Upper lobe of left lung (tissue), 6 donors: ENCODE measurements at regions not wholly inside any gene's neighbourhood (a gene's known extent, or its start where the extent isn't known, plus 50 kb on each side); places are given as distances from the start of the nearest gene placed in this dataset.
A peak's percentile ranks its signal among the peaks of the same experiment; 100 is the strongest.
"Not testable (repeated sequence)": the region's sequence is repeated elsewhere in the genome, so short reads cannot be mapped to it uniquely, and the experiment has no call there.

ENCODE experiments used
- ATAC-seq, 2 donors: fragments of 200-7000 bp; cut with Tn5 transposase; one replicate each; pipeline ENCODE4 v1.9.1; 2022; ENCODE audit warnings: mild to moderate bottlenecking in 2 of 2, moderate library complexity in 2 of 2; ENCODE audit not compliant: low FRiP score in 2 of 2
- DNase-seq, 2 donors: peaks; one replicate each; pipeline ENCODE4 v3.0.0-alpha.2; 2019 to 2020
- H3K27ac ChIP-seq, 4 donors: fragments of 200-600 bp; sonication (generic); one replicate each; pipeline ENCODE4 v1.5.1; 2016 to 2019
- H3K27me3 ChIP-seq, 4 donors: fragments of 200-600 bp; sonication (generic); one replicate each; pipeline ENCODE4 v1.5.1; 2017 to 2019
- H3K36me3 ChIP-seq, 4 donors: fragments of 200-600 bp; sonication (generic); one replicate each; pipeline ENCODE4 v1.5.1; 2016 to 2019
- H3K4me1 ChIP-seq, 4 donors: fragments of 200-600 bp; sonication (generic); one replicate each; pipeline ENCODE4 v1.5.1; 2018 to 2019
- H3K4me3 ChIP-seq, 4 donors: fragments of 200-600 bp; sonication (generic); one replicate each; pipeline ENCODE4 v1.5.1; 2017 to 2019; ENCODE audit warnings: mild to moderate bottlenecking in 2 of 4, moderate library complexity in 1 of 4
- H3K9me3 ChIP-seq, 4 donors: fragments of 200-600 bp; sonication (generic); one replicate each; pipeline ENCODE4 v1.5.1; 2018 to 2019
- EP300 ChIP-seq, 4 donors: sonication (generic); formaldehyde crosslinking; IDR thresholded peaks; one replicate each; pipeline ENCODE4 v1.5.1; 2017; ENCODE audit warnings: antibody characterized with exemption in 4 of 4, control low read depth in 2 of 4
- POLR2A ChIP-seq, 4 donors: fragments of 450-650 bp; IDR thresholded peaks; one replicate each; pipeline ENCODE4 v1.5.1; 2016 to 2017; ENCODE audit warnings: antibody characterized with exemption in 4 of 4, mild to moderate bottlenecking in 2 of 4
- POLR2AphosphoS5 ChIP-seq, 2 donors: sonication (generic); formaldehyde crosslinking; IDR thresholded peaks; one replicate each; pipeline ENCODE4 v1.5.1; 2017; ENCODE audit warnings: antibody characterized with exemption in 2 of 2
- WGBS, 2 donors: methylation state at CpG; one replicate each; pipeline ENCODE4 v1.1.5; 2017 to 2018; 5-methylcytosine and 5-hydroxymethylcytosine counted together
- TF ChIP-seq, protein P1 (sequence below), 6 experiments: fragments of 450-650 bp in 4 of 6; fragments of 200-600 bp in 2 of 6; sonication (generic) in 2 of 6; IDR thresholded peaks; one replicate each; pipeline ENCODE4 v1.5.1; 2016 to 2019; ENCODE audit warnings: antibody characterized with exemption in 6 of 6
- donor health status: DM: no; HTN: no; CAD: no; lungs with moderate emphysema.
- donor health status: DM: no; HTN: yes; CAD: no; lungs with severe emphysema.

- WGBS, 2 donors = 91 to 98% methylated on average over 2 of the region's 2 CpGs
- H3K9me3 ChIP-seq = no peaks in the 10 kb centered on the region
Observed at GRCh38 chr4:66568001-66568400, 897.7 kb upstream of the EPHA5 start.

DNA sequence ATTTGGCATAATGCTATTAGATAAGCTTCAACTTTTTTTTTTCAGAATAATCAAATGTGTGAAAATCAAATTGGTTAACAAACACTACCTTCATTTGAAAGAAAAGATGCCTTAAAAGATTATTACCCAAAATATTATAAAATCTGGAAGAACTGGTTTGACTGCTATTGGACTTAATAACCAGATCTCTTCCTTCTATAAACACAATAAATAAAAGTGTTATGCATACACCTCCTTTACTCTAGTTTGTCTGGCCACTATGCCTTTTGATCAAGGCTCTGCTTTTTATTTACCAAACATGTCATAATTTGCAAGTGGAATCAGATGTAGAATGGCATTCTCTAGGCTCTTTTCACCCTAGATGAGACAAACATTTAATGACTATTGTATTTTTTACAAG lies 897.3 kb upstream of the EPHA5 start:
- H3K4me1 ChIP-seq = no peaks in the 10 kb centered on the region
- ATAC-seq (no peak), DNase-seq (no peak)
- no peaks in the 10 kb centered on the region for H3K9me3 ChIP-seq
- H3K27me3 ChIP-seq = no peaks in the 10 kb centered on the region
- no peaks in the 10 kb centered on the region for H3K36me3 ChIP-seq
- no peak overlapping the region for H3K4me3 ChIP-seq
- TF ChIP-seq, protein P1, sequence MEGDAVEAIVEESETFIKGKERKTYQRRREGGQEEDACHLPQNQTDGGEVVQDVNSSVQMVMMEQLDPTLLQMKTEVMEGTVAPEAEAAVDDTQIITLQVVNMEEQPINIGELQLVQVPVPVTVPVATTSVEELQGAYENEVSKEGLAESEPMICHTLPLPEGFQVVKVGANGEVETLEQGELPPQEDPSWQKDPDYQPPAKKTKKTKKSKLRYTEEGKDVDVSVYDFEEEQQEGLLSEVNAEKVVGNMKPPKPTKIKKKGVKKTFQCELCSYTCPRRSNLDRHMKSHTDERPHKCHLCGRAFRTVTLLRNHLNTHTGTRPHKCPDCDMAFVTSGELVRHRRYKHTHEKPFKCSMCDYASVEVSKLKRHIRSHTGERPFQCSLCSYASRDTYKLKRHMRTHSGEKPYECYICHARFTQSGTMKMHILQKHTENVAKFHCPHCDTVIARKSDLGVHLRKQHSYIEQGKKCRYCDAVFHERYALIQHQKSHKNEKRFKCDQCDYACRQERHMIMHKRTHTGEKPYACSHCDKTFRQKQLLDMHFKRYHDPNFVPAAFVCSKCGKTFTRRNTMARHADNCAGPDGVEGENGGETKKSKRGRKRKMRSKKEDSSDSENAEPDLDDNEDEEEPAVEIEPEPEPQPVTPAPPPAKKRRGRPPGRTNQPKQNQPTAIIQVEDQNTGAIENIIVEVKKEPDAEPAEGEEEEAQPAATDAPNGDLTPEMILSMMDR (IDR thresholded peaks at IDR 0.05) = no peak
- no peak for TF ChIP-seq POLR2AphosphoS5 (IDR thresholded peaks at IDR 0.05)
- TF ChIP-seq EP300 (IDR thresholded peaks at IDR 0.05) = no peak
- no peak for TF ChIP-seq POLR2A (IDR thresholded peaks at IDR 0.05)
- no peak overlapping the region for H3K27ac ChIP-seq

More at GRCh38 chr4:66568001-66568400, 897.7 kb upstream of the EPHA5 start:
- no peaks in the 10 kb centered on the region for H3K27me3 ChIP-seq
- ATAC-seq (no peak), DNase-seq (no peak)
- TF ChIP-seq, protein P1 (IDR thresholded peaks at IDR 0.05) = no peak
- TF ChIP-seq POLR2A (IDR thresholded peaks at IDR 0.05) = no peak
- no peak for TF ChIP-seq EP300 (IDR thresholded peaks at IDR 0.05)
- TF ChIP-seq POLR2AphosphoS5 (IDR thresholded peaks at IDR 0.05) = no peak
- no peaks in the 10 kb centered on the region for H3K4me1 ChIP-seq
- H3K27ac ChIP-seq = no peak overlapping the region
- no peak overlapping the region for H3K4me3 ChIP-seq
- H3K36me3 ChIP-seq = no peaks in the 10 kb centered on the region

- H3K4me3 ChIP-seq = no peak overlapping the region
- no peaks in the 10 kb centered on the region for H3K9me3 ChIP-seq
- H3K27ac ChIP-seq = no peak overlapping the region
- H3K27me3 ChIP-seq = no peaks in the 10 kb centered on the region
- ATAC-seq = no peak
- no peaks in the 10 kb centered on the region for H3K36me3 ChIP-seq
- H3K4me1 ChIP-seq = no peaks in the 10 kb centered on the region
- TF ChIP-seq POLR2AphosphoS5 (IDR thresholded peaks at IDR 0.05) (no peak), POLR2A (IDR thresholded peaks at IDR 0.05) (no peak), EP300 (IDR thresholded peaks at IDR 0.05) (no peak)
- TF ChIP-seq, protein P1 (IDR thresholded peaks at IDR 0.05) = no peak
- no peak for DNase-seq
Observed at GRCh38 chr4:66565801-66566200, 895.5 kb upstream of the EPHA5 start.

DNA sequence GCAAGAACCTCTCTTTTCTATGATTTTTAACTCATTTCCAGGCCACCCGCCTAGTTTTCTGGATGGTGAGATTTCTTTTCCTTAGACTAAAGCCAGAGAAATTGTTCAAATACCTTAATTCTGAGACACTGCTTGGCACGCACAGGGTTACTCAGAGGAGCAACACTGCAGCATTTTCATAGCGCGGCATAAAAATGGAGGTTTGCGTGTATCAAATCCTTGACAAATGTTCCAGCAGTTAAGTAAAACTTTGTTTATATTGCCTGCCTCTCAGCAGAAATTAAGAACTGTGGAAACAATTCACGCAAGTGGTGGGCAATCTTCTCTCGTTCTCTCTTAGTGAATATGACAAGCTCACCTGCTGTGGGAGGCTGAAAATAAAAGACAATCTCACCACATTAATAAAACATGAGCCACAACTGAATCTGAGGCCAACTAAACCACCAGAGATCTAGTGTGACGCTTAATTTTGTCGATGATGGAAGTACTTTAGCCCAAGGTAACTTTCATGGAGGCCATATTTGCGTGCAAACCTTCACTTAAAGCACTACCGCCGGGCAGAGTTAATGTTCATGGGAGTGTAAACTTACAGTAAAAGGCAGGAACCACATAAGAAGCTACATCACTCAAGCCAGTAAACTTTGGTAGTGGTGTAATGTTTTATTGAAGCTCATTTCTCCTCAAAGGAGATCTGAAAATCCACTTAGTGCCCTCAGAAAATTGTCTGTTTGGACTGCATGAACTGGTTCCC lies 894.8 kb upstream of the EPHA5 start:
- Histone ChIP-seq H3K27ac (no peak overlapping the region), H3K36me3 (no peaks in the 10 kb centered on the region), H3K27me3 (no peaks in the 10 kb centered on the region), H3K4me1 (no peaks in the 10 kb centered on the region), H3K9me3 (no peaks in the 10 kb centered on the region), H3K4me3 (no peak overlapping the region)
- ATAC-seq (peak in 1 of 2 donors; percentile 57), DNase-seq (no peak)
- 72 to 74% methylated on average over 12 of the region's 12 CpGs for whole genome bisulfite sequencing, 2 donors
- no peak for TF ChIP-seq EP300 (IDR thresholded peaks at IDR 0.05)
- TF ChIP-seq POLR2AphosphoS5 (IDR thresholded peaks at IDR 0.05) = no peak
- TF ChIP-seq POLR2A (IDR thresholded peaks at IDR 0.05) = no peak
- TF ChIP-seq, protein P1 (IDR thresholded peaks at IDR 0.05) = no peak

- ATAC-seq (no peak), DNase-seq (no peak)
- no peaks in the 10 kb centered on the region for H3K4me1 ChIP-seq
- H3K27ac ChIP-seq = no peak overlapping the region
- H3K4me3 ChIP-seq = no peak overlapping the region
- no peaks in the 10 kb centered on the region for H3K27me3 ChIP-seq
- no peaks in the 10 kb centered on the region for H3K36me3 ChIP-seq
- no peak for TF ChIP-seq EP300 (IDR thresholded peaks at IDR 0.05)
- TF ChIP-seq POLR2A (IDR thresholded peaks at IDR 0.05) = no peak
- TF ChIP-seq, protein P1 (IDR thresholded peaks at IDR 0.05) = no peak
- TF ChIP-seq POLR2AphosphoS5 (IDR thresholded peaks at IDR 0.05) = no peak
- no peaks in the 10 kb centered on the region for H3K9me3 ChIP-seq
Observed at GRCh38 chr4:66562276-66562806, 892.1 kb upstream of the EPHA5 start.

GRCh38 chr4:66561465-66562053 lies 891.3 kb upstream of the EPHA5 start:
- 96 to 98% methylated on average over 16 to 26 of the region's 42 CpGs for WGBS, 2 donors
- not testable (repeated sequence) for H3K27ac ChIP-seq

More at GRCh38 chr4:66561465-66562053, 891.3 kb upstream of the EPHA5 start:
- DNase-seq = peak in 1 of 2 donors; percentile 77
- H3K4me3 ChIP-seq, H3K4me1 ChIP-seq, H3K36me3 ChIP-seq, ATAC-seq, H3K9me3 ChIP-seq, H3K27me3 ChIP-seq: not testable (repeated sequence)
